Endothelial cell (in vitro differentiated cells): ENCODE measurements at regions not wholly inside any gene's neighbourhood (a gene's known extent, or its start where the extent isn't known, plus 50 kb on each side); places are given as distances from the start of the nearest gene placed in this dataset.

Source experiments
- DNase-seq: peaks from one replicate; pipeline ENCODE4 v3.0.0; 2021; ENCODE audit warnings: low spot score
- H3K27ac Mint-ChIP-seq: one replicate; pipeline ENCODE4 v1.8.0; 2021; ENCODE audit warnings: mixed read lengths, inconsistent platforms; ENCODE audit not compliant: unreplicated experiment
- H3K27me3 Mint-ChIP-seq: one replicate; pipeline ENCODE4 v1.8.0; 2021; ENCODE audit warnings: mild to moderate bottlenecking, moderate library complexity, mixed read lengths, inconsistent platforms; ENCODE audit not compliant: unreplicated experiment
- H3K36me3 Mint-ChIP-seq: one replicate; pipeline ENCODE4 v1.8.0; 2021; ENCODE audit warnings: mild to moderate bottlenecking, low read depth, mixed read lengths, inconsistent platforms; ENCODE audit not compliant: unreplicated experiment
- H3K4me1 Mint-ChIP-seq: one replicate; pipeline ENCODE4 v1.8.0; 2021; ENCODE audit warnings: mild to moderate bottlenecking, mixed read lengths, inconsistent platforms; ENCODE audit not compliant: unreplicated experiment
- H3K4me3 Mint-ChIP-seq: one replicate; pipeline ENCODE4 v1.8.0; 2021; ENCODE audit warnings: mild to moderate bottlenecking, mixed read lengths, inconsistent platforms; ENCODE audit not compliant: unreplicated experiment
- H3K9me3 Mint-ChIP-seq: one replicate; pipeline ENCODE4 v1.8.0; 2021; ENCODE audit warnings: mixed read lengths, inconsistent platforms; ENCODE audit not compliant: unreplicated experiment
- CTCF ChIP-seq: fragments of 200-600 bp; sonication (generic); IDR thresholded peaks from one replicate; pipeline ENCODE4 v1.5.0; 2021; ENCODE audit warnings: antibody characterized with exemption; ENCODE audit not compliant: unreplicated experiment

GRCh38 chr22:44438481-44439131, 59.4 kb downstream of the RTL6 start:
- no peak for TF ChIP-seq CTCF
- no peak for DNase-seq
- no peak overlapping the region for H3K4me3 Mint-ChIP-seq
- no peak overlapping the region for H3K27ac Mint-ChIP-seq
- H3K4me1 Mint-ChIP-seq: peaks cover 16% of the 10 kb centered on the region
- H3K9me3 Mint-ChIP-seq: no peaks in the 10 kb centered on the region
- H3K36me3 Mint-ChIP-seq: no peaks in the 10 kb centered on the region
- H3K27me3 Mint-ChIP-seq: peaks cover 13% of the 10 kb centered on the region

- no peaks in the 10 kb centered on the region for H3K9me3 Mint-ChIP-seq
- no peak for TF ChIP-seq CTCF
- peaks cover 10% of the 10 kb centered on the region for H3K4me1 Mint-ChIP-seq
- no peak overlapping the region for H3K4me3 Mint-ChIP-seq
- no peak overlapping the region for H3K27ac Mint-ChIP-seq
- H3K27me3 Mint-ChIP-seq: peaks cover 11% of the 10 kb centered on the region
- no peak for DNase-seq
- no peaks in the 10 kb centered on the region for H3K36me3 Mint-ChIP-seq
Measured at GRCh38 chr22:44438056-44438455, 60.0 kb downstream of the RTL6 start.

GRCh38 chr22:44437216-44438055, 60.6 kb downstream of the RTL6 start:
- DNase-seq: no peak
- no peak for TF ChIP-seq CTCF
- Mint-ChIP-seq H3K27me3 (peaks cover 8% of the 10 kb centered on the region), H3K36me3 (no peaks in the 10 kb centered on the region), H3K9me3 (no peaks in the 10 kb centered on the region), H3K27ac (no peak overlapping the region), H3K4me3 (no peak overlapping the region), H3K4me1 (peaks cover 10% of the 10 kb centered on the region)

- Mint-ChIP-seq H3K27ac (no peak overlapping the region), H3K4me3 (no peak overlapping the region), H3K4me1 (peaks cover 13% of the 10 kb centered on the region), H3K36me3 (no peaks in the 10 kb centered on the region), H3K9me3 (no peaks in the 10 kb centered on the region), H3K27me3 (peaks cover 8% of the 10 kb centered on the region)
- no peak for DNase-seq
- TF ChIP-seq CTCF: no peak
Measured at GRCh38 chr22:44436736-44437135, 61.3 kb downstream of the RTL6 start.

GRCh38 chr22:44431256-44431655, 66.8 kb downstream of the RTL6 start:
- Mint-ChIP-seq H3K27ac (no peak overlapping the region), H3K27me3 (peaks cover 1% of the 10 kb centered on the region), H3K4me1 (peaks cover 9% of the 10 kb centered on the region), H3K4me3 (no peak overlapping the region), H3K9me3 (no peaks in the 10 kb centered on the region), H3K36me3 (no peaks in the 10 kb centered on the region)
- TF ChIP-seq CTCF: no peak
- no peak for DNase-seq
